Right forelimb (tissue), 1 donor: ENCODE measurements at regions not wholly inside any gene's neighbourhood (a gene's known extent, or its start where the extent isn't known, plus 50 kb on each side); places are given as distances from the start of the nearest gene placed in this dataset.
"Not testable (repeated sequence)": the region's sequence is repeated elsewhere in the genome, so short reads cannot be mapped to it uniquely, and the experiment has no call there.

Experiments
- DNase-seq: peaks from one replicate; pipeline ENCODE4 v3.0.0-alpha.2; 2018

DNA sequence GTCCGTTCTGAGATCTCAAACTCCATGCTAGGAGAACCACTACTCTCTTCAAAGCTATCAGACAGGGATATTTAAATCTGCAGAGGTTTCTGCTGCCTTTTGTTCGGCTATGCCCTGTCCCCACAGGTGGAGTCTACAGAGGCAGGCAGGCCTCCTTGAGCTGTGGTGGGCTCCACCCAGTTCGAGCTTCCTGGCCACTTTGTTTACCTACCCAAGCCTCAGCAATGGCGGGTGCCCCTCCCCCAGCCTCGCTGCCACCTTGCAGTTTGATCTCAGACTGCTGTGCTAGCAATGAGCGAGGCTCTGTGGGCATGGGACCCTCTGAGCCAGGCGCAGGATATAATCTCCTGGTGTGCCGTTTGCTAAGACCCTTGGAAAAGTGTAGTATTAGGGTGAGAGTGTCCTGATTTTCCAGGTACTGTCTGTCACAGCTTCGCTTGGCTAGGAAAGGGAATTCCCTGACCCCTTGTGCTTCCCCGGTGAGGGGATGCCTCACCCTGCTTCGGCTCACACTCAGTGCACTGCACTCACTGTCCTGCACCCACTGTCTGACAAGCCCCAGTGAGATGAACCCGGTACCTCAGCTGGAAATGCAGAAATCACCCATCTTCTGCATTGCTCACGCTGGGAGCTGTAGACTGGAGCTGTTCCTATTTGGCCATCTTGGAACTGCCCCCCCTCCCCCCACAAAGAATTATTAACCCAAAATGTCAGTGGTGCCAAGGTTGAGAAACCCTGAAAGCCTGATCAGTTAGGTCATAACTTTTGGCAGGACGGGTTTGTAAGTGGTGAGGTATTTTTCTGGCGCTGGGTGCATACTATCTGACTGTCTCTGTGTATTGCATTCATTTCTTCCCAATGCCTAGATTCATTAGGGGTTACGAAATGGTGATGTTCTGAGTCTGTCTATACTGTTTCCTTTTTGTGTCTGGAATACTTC is 181.4 kb downstream of the TEX29 start:
- not testable (repeated sequence) for DNase-seq

- no peak for DNase-seq
Measured at GRCh38 chr13:111502957-111503356, 182.5 kb downstream of the TEX29 start.

- peak; percentile 19 for DNase-seq
Measured at GRCh38 chr13:111503376-111503775, 182.9 kb downstream of the TEX29 start.

DNA sequence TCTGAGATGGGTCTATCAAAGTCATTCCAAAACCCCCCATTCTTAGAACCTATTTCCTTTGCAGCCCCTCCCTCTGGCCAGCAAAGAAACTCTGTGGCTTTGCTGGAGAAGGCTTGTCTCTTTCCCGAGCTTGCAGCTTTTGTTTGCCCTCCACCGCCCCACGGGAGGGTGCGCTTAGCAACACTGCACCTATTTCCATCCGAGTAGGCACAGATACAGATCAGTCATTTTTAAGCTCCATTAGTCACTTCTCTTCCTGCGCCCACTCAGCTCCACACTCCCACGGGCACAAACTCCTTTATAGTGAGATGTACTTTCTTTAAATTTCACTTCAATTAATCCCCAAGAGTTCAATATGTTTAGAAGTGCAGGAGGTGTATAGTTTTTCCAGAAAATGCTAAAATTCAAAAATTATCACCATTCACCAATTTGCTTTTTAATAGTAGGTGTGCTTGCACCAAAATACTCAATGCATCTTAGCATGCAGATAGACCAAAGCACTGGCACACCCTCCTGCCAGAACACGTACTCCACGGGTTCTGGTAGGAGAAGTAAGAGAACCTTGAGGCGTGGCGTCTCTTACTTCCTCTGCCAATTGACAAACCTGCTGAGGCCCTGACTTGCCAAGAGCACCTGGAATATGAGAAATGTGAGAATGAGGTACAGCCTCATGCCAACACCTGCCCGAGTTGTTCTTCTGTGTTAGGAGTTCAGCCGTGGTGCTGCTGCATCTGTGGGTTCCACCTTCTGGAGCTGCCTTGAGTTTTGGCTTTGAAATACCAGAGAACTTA is 183.7 kb downstream of the TEX29 start:
- DNase-seq, result peak; percentile 23

DNA sequence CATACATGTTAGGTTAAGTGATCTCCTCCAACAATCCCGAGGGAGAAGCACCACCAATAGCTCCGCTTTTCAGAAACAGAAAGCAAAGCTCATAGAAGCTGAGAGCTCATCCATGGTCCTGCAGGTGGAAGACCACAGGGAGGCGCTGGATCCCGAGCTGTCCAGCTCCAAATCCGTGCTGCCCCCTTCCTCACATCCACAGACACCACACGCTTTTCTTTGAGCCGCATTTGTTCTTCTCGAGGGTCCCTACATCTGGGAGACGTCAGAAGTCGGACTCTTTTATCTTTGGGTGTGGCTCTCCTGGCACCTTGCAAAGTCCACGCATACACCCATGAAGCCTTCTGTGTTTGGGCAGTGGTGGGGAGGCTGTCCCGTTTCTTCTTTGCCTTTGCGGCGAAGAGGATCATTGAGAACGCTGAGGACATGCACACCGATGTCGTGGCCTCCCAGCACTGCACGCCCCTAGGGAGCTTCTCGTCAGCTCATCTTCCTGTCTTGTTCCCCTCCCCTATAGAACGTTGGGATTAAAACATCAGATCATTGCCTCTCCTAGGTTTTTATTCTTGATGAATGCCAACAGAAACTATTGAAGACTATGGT is 184.8 kb downstream of the TEX29 start:
- DNase-seq, result peak; percentile 37

- no peak for DNase-seq
Measured at GRCh38 chr13:111506125-111506524, 185.7 kb downstream of the TEX29 start.

- DNase-seq, result no peak
Measured at GRCh38 chr13:111506621-111507020, 186.2 kb downstream of the TEX29 start.

- peak; percentile 17 for DNase-seq
Measured at GRCh38 chr13:111508164-111508870, 187.9 kb downstream of the TEX29 start.

- DNase-seq, result peak; percentile 11
Measured at GRCh38 chr13:111508902-111509509, 188.6 kb downstream of the TEX29 start.

- peak; percentile 39 for DNase-seq
Measured at GRCh38 chr13:111510502-111511218, 190.2 kb downstream of the TEX29 start.

DNA sequence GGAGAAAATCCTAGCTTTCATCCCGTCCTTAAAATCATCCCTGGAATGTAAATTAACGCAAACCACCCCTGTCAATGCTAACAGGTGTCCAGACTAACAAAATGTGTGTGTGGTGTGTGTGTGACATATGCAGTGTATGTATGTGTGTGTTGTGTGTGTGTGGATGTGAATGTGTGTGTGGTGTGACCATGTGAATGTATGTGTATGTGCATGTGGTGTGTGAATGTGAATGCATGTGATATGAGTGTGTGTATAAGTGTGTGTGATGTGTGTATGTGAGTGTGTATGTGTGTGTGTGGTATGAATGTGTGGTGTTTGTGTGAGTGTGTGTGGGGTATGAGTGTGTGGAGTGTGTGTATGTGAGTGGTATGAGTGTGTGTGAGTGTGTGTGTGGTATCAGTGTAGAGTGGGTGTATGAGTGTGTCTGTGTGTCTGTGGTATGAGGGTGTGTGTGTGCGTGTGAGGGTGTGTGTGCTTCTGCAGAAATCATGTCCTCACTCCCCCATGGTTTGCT is 190.8 kb downstream of the TEX29 start:
- peak; percentile 9 for DNase-seq

GRCh38 chr13:111511805-111512504 is 191.5 kb downstream of the TEX29 start:
- DNase-seq, result peak; percentile 15

DNA sequence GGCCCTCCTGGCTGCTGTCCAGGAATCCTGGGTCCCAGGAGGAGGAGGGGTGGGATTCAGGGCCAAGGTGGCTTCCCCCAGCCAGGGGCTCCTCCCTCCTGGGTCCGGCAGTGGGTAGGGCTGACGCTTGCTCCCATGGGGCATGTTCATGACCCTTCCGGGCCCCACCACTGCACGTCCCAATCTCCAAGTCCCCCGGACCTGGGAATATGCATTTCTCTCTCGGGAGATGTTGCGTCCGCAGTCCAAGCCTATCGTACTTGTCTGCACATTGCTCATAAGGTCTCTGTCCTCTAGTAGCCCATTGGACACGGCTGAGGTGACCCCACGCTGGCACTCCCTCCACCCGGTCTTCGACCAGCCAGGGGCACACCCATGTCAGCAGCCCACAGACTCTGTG is 192.3 kb downstream of the TEX29 start:
- peak; percentile 21 for DNase-seq

DNA sequence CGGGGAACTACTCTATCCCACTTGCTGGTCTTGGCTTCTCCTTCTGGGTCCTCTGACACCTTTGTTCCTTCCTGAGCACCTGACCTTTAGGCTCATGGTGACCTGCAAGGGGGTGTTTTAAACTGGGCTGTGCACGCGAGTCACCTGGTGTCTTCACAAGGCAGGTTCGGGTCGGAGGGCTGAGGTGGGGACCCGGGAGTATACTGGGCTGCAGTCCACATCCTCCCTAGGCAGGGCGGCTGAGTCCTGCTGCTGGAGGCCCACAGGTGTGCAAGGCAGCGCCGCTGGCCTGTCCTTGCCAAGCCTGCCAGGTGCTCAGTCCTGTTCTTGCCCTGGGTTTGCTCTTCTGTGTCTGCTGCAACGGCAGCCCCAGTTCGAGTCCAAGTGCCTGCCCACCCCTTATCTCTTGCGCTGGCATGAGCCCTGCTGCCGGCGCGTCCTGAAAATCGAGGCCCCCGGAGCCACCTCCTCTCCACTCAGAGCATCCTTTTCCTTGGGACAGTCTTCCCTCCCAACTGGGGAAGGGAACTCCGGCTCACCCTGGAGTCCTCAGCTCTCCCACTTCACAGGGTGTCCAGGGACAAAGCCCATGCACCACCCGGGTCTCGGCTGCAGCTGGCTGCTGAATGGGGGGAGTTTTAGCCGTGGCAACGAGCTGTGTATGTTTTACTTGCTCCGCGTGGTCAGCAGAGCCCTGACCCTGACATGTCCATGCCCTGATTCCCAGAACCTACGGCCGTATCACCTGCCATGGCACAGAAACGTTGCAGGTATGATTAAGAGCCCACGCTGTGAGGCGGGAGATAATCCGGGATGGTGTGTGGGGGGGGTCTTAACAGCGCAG is 193.5 kb downstream of the TEX29 start:
- peak; percentile 32 for DNase-seq

GRCh38 chr13:111514610-111515306 is 194.3 kb downstream of the TEX29 start:
- peak; percentile 25 for DNase-seq

GRCh38 chr13:111515307-111515617 is 194.8 kb downstream of the TEX29 start:
- no peak for DNase-seq

- DNase-seq, result peak; percentile 32
Measured at GRCh38 chr13:111515635-111516034, 195.2 kb downstream of the TEX29 start.

- DNase-seq, result peak; percentile 39
Measured at GRCh38 chr13:111516712-111517640, 196.5 kb downstream of the TEX29 start.
